Astrocyte (in vitro differentiated cells and primary cell): ENCODE measurements at regions not wholly inside any gene's neighbourhood (a gene's known extent, or its start where the extent isn't known, plus 50 kb on each side); places are given as distances from the start of the nearest gene placed in this dataset.

Experiments used
- CTCF ChIP-seq: IDR thresholded peaks from 2 replicates; pipeline ENCODE4 v1.5.1; 2011; ENCODE audit warnings: low read depth, mild to moderate bottlenecking, inconsistent platforms, low read length, moderate library complexity; ENCODE audit not compliant: insufficient read depth
- EZH2 ChIP-seq: IDR thresholded peaks from 2 replicates; pipeline ENCODE4 v1.6.1; 2012; ENCODE audit warnings: mild to moderate bottlenecking, low read length, inconsistent platforms; ENCODE audit not compliant: insufficient read depth

DNA sequence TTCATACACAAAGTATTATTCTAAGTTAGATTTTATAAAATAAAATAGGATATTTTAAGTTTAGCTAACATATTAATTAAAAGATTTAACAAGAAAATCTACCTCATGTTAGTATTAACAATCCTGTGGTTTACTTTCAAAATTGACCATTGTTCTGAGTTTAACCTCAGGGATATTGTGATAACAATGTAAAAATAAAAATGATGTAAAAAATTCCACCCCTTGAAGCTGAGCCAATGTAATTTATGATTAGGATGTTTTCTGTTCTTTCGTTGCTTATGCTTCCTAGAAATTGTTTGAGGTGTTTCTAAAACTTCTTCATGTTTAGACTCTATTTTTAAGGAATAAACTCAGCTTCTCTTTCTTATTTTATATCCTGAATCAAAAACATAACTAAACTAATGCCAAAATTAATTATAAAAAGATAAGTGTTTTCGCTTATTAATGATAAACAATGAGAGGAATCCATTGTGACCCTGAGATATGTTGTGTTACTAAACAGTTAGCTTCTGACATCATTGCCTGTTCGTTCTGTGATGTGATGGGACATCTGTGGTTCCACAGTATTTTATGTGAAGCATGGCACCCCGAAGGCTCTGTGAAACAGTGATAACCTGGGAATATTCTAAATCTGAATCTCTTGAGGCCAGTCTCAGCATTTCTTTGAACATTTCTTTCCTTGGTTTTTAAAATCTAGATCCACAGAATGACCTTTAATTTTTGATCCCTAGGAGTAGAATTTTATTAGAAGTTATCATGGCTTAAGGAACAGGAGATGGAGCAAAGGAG, 340.8 kb downstream of the ARL4A start:
- no peak for TF ChIP-seq CTCF
- TF ChIP-seq EZH2: no peak
